GM12873 (cell line): ENCODE measurements at regions not wholly inside any gene's neighbourhood (a gene's known extent, or its start where the extent isn't known, plus 50 kb on each side); places are given as distances from the start of the nearest gene placed in this dataset.

Source experiments
- TF ChIP-seq, protein P1 (sequence below): IDR thresholded peaks from 2 replicates; pipeline ENCODE4 v1.5.1; 2012; ENCODE audit warnings: low read depth, mild to moderate bottlenecking, moderate library complexity, low read length, control low read depth; ENCODE audit not compliant: insufficient read depth; ENCODE audit errors: missing control alignments

GRCh38 chrX:7318241-7318640 is 170.3 kb upstream of the PUDP start:
- TF ChIP-seq, protein P1, sequence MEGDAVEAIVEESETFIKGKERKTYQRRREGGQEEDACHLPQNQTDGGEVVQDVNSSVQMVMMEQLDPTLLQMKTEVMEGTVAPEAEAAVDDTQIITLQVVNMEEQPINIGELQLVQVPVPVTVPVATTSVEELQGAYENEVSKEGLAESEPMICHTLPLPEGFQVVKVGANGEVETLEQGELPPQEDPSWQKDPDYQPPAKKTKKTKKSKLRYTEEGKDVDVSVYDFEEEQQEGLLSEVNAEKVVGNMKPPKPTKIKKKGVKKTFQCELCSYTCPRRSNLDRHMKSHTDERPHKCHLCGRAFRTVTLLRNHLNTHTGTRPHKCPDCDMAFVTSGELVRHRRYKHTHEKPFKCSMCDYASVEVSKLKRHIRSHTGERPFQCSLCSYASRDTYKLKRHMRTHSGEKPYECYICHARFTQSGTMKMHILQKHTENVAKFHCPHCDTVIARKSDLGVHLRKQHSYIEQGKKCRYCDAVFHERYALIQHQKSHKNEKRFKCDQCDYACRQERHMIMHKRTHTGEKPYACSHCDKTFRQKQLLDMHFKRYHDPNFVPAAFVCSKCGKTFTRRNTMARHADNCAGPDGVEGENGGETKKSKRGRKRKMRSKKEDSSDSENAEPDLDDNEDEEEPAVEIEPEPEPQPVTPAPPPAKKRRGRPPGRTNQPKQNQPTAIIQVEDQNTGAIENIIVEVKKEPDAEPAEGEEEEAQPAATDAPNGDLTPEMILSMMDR: no peak

GRCh38 chrX:7316887-7317286 is 168.9 kb upstream of the PUDP start:
- TF ChIP-seq, protein P1: no peak

- TF ChIP-seq, protein P1: no peak
Observed at GRCh38 chrX:7316280-7316679, 168.3 kb upstream of the PUDP start.

DNA sequence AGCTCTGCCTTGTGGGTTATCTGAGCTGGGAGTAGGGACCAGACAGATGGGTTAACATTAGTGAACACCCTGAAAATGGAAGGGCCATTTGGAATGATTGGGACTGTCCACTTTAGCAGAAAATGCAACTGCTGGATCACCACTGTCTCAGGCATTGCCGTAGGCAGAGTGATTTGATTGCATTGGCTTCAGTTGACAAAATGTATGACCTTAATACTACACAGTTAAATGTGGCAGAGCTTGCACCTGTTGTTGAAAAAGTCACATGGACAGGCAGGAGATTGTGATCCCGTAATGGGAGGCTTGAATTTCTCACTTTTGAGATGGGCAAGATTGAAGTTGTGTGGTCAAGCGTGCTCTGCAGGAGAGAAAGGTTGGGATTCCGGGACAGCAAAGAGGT is 166.5 kb upstream of the PUDP start:
- TF ChIP-seq, protein P1: no peak

DNA sequence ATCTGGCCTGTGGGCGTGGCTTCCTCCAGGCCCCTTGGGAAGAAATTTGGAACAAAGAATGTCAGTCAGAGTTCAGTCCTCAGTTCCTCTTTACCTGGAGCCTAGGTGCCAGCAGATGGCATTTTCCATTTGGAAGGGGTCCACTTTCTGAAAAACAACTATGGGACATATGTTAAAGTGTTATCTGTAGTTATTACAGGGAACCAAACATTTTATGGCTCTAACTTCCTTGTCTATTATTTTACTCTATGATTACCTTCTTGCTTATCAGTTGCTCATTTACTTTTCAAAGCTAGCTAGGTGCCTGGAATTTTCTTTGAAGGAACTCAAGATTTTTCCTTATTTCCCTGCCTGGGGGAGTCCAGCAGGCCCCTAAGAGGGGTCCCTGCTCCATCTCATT is 159.8 kb upstream of the PUDP start:
- TF ChIP-seq, protein P1: no peak

GRCh38 chrX:7294483-7294882 is 146.5 kb upstream of the PUDP start:
- TF ChIP-seq, protein P1: no peak

DNA sequence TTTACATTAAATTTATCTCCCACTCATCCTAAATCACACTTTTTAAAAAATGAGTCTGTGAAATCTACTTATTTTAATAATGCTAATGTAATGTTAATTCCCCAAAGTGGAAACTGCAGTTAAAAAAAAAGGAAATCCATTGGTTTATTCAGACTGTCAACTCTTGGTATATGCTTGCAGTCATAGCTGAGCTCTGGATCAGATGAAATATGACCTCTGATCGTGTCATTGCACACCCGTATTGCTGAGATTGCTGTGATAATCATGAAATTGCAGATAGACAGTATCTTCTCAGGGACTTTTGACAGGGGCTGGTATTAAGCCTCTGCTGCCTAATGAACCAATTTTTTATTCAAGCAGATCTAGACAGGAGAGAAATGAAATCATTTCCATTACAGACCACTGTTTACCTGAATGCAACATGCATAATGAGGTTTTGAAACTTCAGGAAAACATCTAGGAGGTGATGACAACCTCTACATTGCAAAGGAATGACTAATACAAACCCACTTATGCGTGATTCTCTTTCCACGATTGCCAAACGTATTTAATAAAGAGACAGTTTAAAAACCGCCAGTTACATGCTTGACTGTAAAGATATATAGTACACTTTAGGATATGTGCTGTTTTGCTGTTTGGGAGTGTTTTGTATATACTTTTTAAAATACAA is 138.3 kb upstream of the PUDP start:
- TF ChIP-seq, protein P1: no peak

GRCh38 chrX:7285765-7286164 is 137.8 kb upstream of the PUDP start:
- TF ChIP-seq, protein P1: no peak
